C4-2B (cell line): ENCODE measurements at regions not wholly inside any gene's neighbourhood (a gene's known extent, or its start where the extent isn't known, plus 50 kb on each side); places are given as distances from the start of the nearest gene placed in this dataset.

ENCODE experiments used
- H3K27ac ChIP-seq: fragments of 450-650 bp; 2 replicates; pipeline ENCODE4 v1.5.1; 2017
- ZFX ChIP-seq: fragments of 450-650 bp; IDR thresholded peaks from 2 replicates; pipeline ENCODE4 v1.6.1; 2017
- TF ChIP-seq, protein P1 (sequence below): fragments of 450-650 bp; conservative IDR thresholded peaks from 2 replicates; pipeline ENCODE4 v1.5.1; 2017; ENCODE audit warnings: mild to moderate bottlenecking

DNA sequence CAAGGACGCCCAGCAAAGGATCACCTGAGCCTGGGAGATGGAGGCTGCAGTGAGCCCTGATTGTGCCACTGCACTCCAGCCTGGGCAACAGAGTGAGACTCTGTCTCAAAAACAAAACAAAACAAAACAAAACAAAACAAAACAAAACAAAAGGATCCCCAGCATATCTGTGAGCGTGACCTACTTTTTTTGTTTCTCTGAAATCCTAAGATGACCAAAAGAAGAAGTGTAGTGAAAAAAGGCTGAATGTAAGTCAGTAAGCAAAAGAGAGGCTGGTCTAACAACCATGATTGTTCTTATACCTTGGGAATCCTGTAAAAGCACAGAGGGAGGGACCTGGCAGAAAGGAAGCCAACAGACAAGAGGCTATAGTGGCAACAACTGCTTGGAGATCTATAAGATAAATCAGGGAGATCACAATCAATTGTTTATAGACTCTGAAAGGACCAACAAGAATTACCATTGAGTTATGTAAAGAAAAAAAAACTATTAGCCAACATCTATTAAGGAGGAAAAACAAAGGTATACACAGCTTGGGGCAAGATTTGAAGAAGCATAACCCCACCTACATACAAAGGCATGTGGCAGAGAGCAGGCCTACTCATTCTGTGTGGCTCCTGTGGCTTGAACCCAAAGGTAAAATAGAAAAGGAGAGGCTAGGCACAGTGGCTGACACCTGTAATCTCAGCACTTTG lies 255.2 kb upstream of the KLF14 start:
- TF ChIP-seq ZFX: no peak
- peak overlapping the region; percentile 73 for H3K27ac ChIP-seq

DNA sequence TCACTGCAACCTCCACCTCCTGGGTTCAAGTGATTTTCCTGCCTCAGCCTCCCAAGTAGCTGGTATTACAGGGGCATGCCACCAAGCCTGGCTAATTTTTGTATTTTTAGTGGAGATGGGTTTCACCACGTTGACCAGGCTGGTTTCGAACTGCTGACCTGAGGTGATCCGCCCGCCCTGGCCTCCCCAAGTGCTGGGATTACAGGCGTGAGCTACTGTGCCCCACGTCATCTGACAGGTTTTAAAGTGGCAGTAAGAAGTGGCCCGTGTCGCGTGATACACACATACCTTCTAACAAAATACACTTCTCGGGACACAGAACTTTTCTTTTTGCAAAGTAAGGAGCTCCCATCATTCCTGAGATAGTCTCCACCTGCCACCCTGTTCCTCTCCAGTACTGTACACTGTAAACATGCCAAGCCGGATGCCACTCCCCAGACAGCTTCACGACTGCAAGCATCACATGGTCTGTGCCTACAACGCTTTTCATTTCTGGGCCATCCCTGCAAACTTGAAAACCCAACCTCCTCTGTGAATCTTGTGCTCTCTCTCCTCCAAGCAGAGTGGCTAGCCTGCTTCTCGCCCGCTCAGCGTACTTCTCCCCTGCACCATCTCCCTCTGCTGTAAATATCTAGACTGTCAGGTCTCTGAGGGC lies 256.3 kb upstream of the KLF14 start:
- peak overlapping the region; percentile 73 for H3K27ac ChIP-seq
- no peak for TF ChIP-seq ZFX
- TF ChIP-seq, protein P1, sequence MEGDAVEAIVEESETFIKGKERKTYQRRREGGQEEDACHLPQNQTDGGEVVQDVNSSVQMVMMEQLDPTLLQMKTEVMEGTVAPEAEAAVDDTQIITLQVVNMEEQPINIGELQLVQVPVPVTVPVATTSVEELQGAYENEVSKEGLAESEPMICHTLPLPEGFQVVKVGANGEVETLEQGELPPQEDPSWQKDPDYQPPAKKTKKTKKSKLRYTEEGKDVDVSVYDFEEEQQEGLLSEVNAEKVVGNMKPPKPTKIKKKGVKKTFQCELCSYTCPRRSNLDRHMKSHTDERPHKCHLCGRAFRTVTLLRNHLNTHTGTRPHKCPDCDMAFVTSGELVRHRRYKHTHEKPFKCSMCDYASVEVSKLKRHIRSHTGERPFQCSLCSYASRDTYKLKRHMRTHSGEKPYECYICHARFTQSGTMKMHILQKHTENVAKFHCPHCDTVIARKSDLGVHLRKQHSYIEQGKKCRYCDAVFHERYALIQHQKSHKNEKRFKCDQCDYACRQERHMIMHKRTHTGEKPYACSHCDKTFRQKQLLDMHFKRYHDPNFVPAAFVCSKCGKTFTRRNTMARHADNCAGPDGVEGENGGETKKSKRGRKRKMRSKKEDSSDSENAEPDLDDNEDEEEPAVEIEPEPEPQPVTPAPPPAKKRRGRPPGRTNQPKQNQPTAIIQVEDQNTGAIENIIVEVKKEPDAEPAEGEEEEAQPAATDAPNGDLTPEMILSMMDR: no peak

DNA sequence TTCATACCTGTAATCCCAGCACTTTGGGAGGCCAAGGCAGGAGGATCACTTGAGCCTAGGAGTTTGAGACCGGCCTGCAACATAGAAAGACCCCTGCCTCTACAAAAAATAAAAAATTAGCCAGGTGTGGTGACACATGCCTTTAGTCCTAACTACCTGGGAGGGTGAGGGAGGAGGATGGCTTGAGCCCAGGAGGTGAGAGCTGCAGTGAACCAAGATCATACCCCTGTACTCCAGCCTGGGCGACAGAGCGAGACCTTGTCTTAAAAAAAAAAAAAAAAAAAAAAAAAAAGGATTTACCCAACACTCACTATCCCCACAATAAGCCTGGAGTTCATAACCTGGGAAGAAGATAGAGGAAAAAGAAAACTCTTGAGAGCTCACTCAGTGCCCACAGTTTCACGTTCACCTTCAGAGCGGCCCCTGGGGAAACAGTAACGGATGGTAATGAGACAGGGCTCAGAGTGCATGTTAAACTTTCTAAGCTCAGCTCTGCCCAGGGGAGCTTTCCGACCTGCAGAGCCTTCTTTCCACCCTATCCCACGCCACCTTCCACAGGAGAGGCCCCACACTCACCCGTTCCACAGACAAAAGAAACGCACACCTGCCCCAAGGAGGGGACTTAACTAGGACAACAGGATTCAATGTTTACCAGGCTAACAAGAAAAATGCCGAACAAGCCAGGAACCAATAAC lies 259.8 kb upstream of the KLF14 start:
- TF ChIP-seq, protein P1: no peak
- no peak for TF ChIP-seq ZFX

DNA sequence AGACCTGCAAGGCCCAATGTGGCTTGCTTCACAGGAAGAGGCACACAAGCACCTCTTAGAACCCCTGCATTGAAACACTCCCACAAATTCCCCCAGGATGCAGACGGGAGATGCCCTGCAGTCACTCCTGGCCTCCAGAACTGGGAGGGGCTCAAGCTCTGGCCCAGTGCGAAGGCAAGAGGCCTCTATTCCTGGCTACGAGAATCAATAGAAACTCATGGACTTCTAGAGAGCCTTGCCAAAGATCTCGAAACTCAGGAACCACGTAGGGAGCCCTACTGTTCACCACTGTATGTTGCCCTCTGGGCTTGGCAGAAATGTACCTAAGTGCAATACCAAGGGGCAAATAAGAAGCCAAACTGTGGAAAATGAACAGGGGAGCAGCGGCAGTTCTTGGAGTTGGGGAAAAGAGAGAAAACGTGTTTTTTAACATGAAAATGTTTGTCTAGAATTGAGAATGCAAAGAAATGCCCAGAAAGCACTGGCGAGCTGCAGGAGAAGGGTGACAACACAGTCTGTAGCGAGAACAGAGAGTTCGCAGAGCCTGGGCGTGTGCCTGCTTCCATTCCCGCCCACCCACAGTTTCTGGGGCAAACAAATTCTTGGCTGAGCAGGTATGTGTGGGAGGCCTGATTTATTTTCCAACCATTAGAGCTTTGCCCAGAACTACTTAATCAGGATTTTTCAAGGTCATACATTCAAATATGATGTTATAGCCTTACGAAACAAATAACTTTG lies 260.5 kb upstream of the KLF14 start:
- TF ChIP-seq, protein P1: no peak
- no peak for TF ChIP-seq ZFX
- 0 out of 2 replicates have a peak overlapping the region, but pooled peaks have one; percentile 2 for H3K27ac ChIP-seq

More for the DNA sequence above, 259.8 kb upstream of the KLF14 start:
- H3K27ac ChIP-seq: no peak overlapping the region

DNA sequence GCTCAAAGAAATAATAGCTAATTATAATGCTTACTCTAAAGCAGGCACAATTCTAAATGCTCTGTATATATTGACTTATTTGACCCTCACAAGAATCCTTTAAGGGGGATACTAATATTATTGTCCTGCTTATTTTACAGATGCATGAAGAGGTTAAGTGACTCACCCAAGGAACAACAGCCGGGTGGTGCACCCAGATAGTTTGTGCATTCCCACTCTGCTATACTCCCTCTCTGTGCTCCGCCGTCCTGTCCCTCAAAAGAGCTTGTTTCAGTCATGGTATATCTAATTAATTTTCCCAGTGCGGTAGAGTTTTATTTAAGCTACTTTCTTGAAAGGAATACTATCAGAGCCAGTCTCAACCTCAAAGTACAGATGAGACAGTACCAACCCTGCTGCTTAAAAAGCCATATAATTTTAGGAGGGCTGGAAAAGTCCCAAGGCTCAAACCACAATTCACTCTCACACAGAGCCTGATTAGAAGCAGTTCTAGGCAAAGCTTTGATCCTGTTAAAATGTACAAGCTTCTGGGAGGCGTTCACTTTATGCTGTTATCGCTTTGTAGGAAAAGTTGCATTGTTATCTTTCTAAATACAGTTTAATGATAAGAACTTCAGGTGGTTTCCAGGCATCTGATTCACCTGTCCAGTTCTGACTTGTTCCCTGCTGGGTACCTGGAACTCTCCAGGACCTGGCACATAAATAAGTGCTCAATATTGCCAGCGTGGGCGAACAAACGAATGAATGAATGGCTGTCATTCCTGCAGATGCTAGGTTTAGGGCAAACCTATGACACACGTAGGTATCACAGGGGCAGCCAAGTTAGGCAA lies 261.5 kb upstream of the KLF14 start:
- H3K27ac ChIP-seq: no peak overlapping the region; the same call in 1 of the 2 replicates
- TF ChIP-seq, protein P1: no peak
- TF ChIP-seq ZFX: no peak

DNA sequence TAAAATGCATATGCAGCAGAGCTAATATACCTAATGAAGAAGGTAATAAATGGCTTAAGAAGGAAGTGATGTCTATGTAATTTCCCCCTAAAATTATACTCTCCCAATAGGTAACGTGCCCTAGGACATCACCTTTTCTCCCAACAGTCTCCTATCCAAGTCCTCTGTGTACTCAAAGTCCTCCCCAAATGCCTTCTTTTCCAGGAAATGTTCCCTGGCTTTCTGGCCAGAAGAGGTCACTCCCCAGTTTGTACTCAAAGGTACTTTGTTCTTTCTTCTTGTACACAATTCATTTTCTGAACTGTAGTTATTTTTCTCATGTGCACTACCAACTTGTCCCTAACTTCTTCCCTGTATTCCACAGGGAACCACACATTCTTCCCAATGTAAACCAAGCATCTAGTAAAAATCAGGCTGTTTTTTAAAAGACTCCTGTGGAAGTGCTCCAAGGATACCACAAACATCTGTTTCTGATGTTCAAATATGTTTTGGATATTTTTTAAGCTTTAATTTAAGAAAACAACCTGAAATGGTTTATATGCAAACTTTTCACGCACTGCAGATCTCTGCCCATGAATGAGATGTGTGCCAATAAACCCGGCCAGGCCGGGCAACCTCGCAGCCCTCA lies 262.3 kb upstream of the KLF14 start:
- peak overlapping the region; percentile 49 for H3K27ac ChIP-seq
- TF ChIP-seq ZFX: no peak
- TF ChIP-seq, protein P1: no peak
